ENCODE measurements at regions not wholly inside any gene's neighbourhood (a gene's known extent, or its start where the extent isn't known, plus 50 kb on each side); places are given as distances from the start of the nearest gene placed in this dataset.

DNA sequence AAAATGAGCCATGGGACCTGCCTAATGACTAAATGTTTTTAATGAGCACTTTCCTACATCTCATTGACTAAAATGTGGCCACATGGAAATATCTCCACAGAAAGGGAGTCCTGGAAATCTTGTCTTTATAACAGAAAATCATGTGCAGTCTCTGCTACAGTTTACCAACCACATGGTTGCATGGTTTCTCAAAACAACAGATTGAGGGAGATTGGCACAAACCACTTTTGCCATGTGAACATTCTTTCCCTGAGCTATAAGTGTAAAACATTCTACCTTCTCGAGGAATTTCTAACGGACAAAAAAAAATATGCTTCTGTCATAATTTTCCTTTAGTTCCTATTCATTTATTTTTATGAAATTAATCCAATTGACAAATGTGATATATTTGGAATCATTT lies 218.9 kb upstream of the SLITRK5 start:
- no peak for TF ChIP-seq FOXA1 (IDR thresholded peaks at IDR 0.05)
- TF ChIP-seq SP1 (IDR thresholded peaks at IDR 0.05) = no peak
- no peak for TF ChIP-seq L3MBTL2 (conservative IDR thresholded peaks at IDR 0.05)
- no peak for TF ChIP-seq ZNF384 (IDR thresholded peaks at IDR 0.05)
- TF ChIP-seq FOXM1 (IDR thresholded peaks at IDR 0.05; ENCODE audit: borderline replicate concordance) = no peak
